GM19452 (cell line): ENCODE measurements at regions not wholly inside any gene's neighbourhood (a gene's known extent, or its start where the extent isn't known, plus 50 kb on each side); places are given as distances from the start of the nearest gene placed in this dataset.
"Not testable (repeated sequence)": the region's sequence is repeated elsewhere in the genome, so short reads cannot be mapped to it uniquely, and the experiment has no call there.

Experiments used
- ATAC-seq: cut with Tn5 transposase; IDR thresholded peaks from one replicate; pipeline ENCODE4 v1.9.1; 2021; ENCODE audit not compliant: unreplicated experiment

DNA sequence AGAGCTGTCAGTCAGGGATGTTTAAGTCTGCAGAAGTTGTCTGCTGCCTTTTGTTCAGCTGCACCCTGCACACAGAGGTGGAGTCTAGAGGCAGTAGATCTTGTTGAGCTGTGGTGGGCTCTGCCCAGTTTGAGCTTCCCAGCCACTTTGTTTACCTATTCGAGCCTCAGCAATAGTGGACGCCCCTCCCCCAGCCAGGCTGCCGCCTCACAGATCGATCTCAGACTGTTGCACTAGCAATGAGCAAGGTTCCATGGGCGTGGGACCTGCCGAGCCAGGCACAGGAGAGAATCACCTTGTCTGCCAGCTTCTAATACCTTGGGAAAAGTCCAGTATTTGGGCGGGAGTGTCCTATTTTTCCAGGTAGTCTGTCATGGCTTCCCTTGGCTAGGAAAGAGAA is 225.1 kb upstream of the RASA1 start:
- no peak for ATAC-seq

DNA sequence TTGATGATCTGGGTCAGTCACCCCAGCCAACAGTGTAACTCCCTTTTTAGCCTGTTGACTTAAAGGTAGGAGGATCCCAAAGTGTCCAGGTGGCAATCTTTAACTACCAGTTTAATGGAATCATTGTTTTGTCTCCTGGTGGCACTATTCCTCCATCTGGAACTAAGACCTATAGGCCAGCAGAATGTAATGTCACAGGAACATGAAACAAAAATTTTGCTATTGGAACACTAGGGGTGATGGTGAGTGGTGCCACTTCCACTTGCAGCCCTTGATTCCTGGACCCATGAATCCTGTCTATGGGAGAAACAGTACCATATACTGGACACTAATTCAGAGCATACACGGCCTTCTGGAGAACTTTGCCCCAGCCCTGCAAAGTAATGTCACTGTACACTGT is 219.5 kb upstream of the RASA1 start:
- ATAC-seq = no peak

DNA sequence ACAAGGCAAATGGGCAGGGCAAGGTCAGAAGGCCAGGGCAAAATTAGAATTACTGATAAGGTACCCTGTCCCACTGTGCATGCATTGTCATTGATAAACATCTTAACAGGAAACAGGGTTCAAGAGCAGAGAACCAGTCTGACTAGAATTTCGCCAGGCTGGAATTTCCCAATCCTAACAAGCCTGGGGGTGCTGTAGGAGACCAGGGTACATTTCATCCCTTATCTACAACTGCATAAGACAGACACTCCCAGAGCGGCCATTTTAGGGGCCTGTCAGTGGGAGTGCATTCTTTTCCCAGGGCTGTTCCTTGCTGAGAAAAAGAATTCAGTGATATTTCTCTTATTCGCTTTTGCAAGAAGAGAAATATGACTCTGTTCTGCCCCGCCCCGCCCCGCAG is 218.7 kb upstream of the RASA1 start:
- not testable (repeated sequence) for ATAC-seq

- no peak for ATAC-seq
Measured at GRCh38 chr5:87051502-87052113, 216.1 kb upstream of the RASA1 start.

- ATAC-seq = no peak
Measured at GRCh38 chr5:87053146-87053545, 214.5 kb upstream of the RASA1 start.

- no peak for ATAC-seq
Measured at GRCh38 chr5:87054821-87055220, 212.9 kb upstream of the RASA1 start.

- ATAC-seq = no peak
Measured at GRCh38 chr5:87061046-87061445, 206.6 kb upstream of the RASA1 start.

DNA sequence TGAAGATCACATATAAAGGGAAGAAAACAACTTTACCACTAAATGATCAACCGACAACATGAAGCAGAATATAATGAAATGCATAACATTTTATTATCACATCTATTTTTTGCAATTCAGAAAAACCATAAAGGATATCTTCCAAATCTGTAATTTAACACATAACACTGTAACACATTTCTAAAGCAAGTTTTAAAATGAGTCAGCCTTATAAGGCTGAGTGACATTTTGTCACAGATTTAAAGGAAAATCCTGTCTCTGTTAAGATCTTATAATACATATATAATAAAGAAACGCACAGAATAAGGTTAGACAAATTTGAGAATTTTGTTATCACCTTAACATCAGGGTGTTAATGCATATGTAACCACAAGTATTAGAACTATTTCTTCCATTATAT is 198.4 kb upstream of the RASA1 start:
- no peak for ATAC-seq

- no peak for ATAC-seq
Measured at GRCh38 chr5:87069974-87070608, 197.6 kb upstream of the RASA1 start.

GRCh38 chr5:87074072-87074471 is 193.6 kb upstream of the RASA1 start:
- ATAC-seq = no peak

DNA sequence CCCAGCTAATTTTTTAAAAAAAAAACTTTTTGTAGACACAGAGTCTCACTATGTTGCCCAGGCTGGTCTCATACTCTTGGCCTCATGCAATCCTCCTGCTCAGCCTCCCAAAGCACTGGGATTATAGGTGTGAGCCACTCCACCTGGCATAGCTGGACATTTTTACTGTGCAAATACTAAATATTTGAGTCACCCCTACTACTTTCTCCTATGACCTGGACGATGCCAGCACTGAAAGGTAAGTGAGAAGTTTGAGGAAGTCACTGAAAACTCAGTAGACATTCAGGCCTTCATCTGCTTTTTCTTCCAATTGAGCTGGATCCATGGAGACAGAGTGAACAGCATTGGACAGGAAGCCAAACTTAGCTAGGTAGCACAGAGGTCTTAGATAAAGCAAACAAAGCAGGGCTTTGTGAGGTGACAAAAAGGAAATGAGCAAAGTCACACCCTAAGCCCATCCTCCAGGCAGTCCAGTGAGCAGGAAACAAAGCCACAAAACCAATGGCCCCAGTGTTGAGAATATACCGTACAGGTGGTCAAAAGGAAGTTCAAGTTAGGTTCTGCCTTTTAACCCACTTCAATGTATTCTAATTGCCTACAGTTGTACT is 192.6 kb upstream of the RASA1 start:
- peak; percentile 96 for ATAC-seq

- no peak for ATAC-seq
Measured at GRCh38 chr5:87076411-87076810, 191.3 kb upstream of the RASA1 start.

- ATAC-seq = no peak
Measured at GRCh38 chr5:87076931-87077330, 190.8 kb upstream of the RASA1 start.

DNA sequence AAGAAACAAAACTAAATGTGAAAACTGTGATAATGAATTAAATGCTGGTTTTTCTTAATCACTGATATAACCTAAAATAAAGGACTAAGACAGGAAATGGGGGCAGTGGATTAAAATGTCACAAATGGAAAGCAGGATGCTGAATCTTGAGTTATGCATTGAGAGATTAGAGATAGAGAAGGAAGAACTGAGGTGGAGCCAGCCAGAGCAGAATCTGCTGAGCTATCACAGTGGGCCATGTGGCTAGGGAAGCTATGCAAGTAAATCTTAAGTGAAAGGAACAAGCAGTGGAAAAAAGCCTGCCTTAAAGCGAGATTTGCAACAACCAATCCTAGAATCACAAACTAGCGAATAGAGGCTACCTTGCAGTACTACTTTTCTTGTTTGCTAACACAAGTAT is 188.5 kb upstream of the RASA1 start:
- no peak for ATAC-seq

DNA sequence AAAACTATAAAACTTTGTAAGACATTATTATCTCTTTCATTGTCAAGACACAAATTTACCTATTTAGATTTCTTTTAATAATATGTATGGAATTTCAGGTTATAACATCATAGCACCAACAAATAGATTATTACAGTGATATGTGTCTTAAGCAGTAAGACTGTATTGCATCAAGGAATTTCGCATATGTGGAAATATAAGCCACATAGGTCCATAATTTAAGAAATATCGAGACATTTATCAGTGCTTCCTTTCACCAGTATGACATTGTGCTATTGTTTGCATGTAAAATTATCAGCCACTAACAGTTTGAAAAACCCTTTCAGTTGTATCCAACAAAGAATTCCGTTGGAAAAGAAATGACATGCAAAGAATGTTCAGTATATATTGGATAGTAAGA is 186.7 kb upstream of the RASA1 start:
- no peak for ATAC-seq

DNA sequence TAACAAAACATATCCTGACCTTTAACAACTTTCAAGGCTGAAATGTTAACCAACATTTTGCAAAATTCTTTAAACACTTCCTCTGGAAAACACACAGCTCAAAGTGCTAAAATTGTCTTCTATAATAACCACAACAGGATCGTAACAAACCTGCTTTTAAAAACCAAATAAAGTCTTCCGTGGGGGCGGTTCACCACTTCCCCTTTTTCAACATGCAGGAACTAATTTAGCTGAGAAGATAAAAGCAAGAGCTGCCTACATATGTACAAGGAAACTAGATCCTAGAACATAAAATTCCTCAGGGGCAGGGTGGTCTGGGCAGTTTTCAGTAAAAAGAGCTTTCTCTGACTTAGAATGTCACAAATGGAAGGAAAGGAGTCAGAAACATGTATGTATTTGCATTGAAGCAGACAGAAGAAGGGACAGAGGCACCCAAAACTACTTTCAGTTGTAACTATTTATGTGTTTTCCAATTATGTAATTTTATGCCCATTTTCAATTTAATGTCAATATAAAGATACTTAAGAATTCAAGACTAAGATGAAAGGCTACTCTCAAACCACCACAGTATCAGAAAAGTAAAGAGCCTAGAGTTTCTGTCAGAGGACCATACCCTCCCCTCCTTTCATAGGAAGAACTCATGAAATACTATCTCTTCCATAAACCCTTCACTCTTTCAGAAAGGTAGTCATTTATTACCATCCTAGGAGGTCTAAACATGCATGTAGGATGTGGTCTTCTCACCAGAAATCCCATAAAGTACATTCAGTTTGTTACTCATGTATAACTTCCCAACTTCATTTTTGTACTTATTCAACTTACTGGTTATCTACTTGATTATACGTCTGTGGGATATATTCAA is 185.9 kb upstream of the RASA1 start:
- ATAC-seq = peak; percentile 85

DNA sequence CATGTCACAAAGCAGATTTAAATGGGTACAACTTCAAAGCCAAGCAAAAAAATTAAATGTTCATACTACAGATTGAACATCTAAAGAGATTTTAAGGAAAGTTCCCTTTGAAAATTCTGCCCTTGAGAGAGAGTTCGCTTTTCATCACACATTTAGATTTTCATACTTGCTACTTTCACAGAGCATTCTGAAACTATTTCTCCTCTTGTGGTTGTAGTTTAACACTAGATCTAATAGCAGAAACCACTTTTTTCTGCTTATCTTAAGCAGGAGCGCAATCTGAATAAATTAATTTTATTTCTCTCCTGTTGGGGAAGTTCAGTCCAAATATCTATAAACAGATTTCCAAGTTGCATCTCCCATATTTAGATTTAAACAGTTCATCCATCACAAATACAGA is 173.3 kb upstream of the RASA1 start:
- ATAC-seq = no peak

DNA sequence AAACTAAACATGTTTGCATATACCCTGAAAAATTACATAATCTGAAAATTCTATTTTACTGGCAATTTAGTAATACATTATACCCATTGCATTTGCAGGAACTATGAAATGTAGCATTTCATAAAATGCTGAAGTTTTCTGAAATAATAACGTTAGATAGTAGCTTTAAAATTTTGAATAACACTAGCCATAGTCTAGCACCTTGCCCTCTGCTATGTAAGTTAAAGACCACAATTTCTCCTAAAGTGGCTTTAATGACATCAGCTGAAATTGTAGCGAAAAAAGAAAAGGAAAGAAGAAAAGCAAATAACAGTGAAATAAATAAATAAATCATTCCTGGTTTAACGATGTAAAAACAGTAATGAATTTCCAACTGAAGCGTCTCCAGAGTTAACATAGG is 172.8 kb upstream of the RASA1 start:
- ATAC-seq = no peak

- no peak for ATAC-seq
Measured at GRCh38 chr5:87095787-87096186, 171.9 kb upstream of the RASA1 start.

GRCh38 chr5:87097664-87098063 is 170.0 kb upstream of the RASA1 start:
- ATAC-seq = no peak

DNA sequence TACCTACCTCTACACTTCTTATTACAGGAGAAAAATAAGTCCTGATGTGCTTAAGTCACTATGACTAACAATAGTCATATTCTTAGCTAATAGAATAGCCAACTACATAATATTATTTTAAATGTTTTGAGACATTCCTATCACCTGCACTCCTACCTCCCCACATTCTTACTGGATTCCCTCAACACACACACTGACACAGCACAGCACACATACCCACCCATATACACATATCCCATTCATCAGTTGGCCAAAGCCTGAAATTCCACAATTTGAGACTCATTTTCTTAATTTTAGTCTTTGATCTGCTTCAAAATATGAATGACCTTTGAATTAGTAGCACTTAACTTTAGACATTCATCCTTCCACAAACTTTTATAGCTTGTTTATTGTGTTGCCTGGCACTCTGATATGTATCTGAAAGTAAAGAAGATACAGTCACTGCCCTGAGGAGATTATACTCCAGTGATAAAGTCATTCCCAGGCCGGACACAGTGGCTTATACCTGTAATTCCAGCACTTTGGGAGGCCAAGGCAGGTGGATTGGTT is 168.3 kb upstream of the RASA1 start:
- no peak for ATAC-seq
